A549 (cell line): ENCODE measurements at regions not wholly inside any gene's neighbourhood (a gene's known extent, or its start where the extent isn't known, plus 50 kb on each side); places are given as distances from the start of the nearest gene placed in this dataset.

Source experiments
- ATAC-seq, 2 experiments: fragments of 200-7000 bp in 1 of 2; fragments of >200 bp in 1 of 2; cut with Nextera tagmentation in 1 of 2; cut with Tn5 transposase in 1 of 2; 3 replicates each; pipeline versions ENCODE4 v1.8.0 to v1.9.1; 2018 to 2020; ENCODE audit warnings: mild to moderate bottlenecking in 1 of 2, moderate library complexity in 1 of 2
- CTCF ChIA-PET: fragments of 300-600 bp; sonication (Branson Sonifier 250); formaldehyde crosslinking; extraction: SDS; loops from one replicate; lab custom pipeline; 2021; ENCODE audit warnings: antibody characterized with exemption, inconsistent platforms; lab: Yijun Ruan, JAX
- POLR2A ChIA-PET: fragments of 350-600 bp; formaldehyde crosslinking; extraction: SDS; loops from one replicate; lab custom pipeline; 2021; ENCODE audit warnings: antibody characterized with exemption, inconsistent platforms; lab: Yijun Ruan, JAX
- DNase-seq, 2 experiments: peaks; one replicate each; pipeline versions ENCODE4 v3.0.0 to v3.0.0-alpha.2; 2011 to 2016; ENCODE audit warnings: low read depth in 1 of 2, low spot score in 1 of 2
- FAIRE-seq: peaks from 2 replicates; lab custom pipeline; 2011; peaks lifted over from hg19 to GRCh38; lab: Jason Lieb, UNC
- H3K27ac ChIP-seq, 2 experiments: fragments of >200 bp; sonication (Bioruptor Twin); formaldehyde crosslinking; 3 replicates each; pipeline ENCODE4 v1.5.1; 2016 to 2017
- H3K4me1 ChIP-seq: fragments of >200 bp; sonication (Bioruptor Twin); formaldehyde crosslinking; 3 replicates; pipeline ENCODE4 v1.6.1; 2016
- H3K4me2 ChIP-seq: fragments of >200 bp; sonication (Bioruptor Twin); formaldehyde crosslinking; 3 replicates; pipeline ENCODE4 v1.6.1; 2016
- H3K4me3 ChIP-seq: fragments of >200 bp; sonication (Bioruptor Twin); formaldehyde crosslinking; 3 replicates; pipeline ENCODE4 v1.5.1; 2016
- H3K9me3 ChIP-seq: fragments of >200 bp; sonication (Bioruptor Twin); formaldehyde crosslinking; 3 replicates; pipeline ENCODE4 v1.6.1; 2016
- CBX2 ChIP-seq: fragments of 200-600 bp; sonication (generic); IDR thresholded peaks from 2 replicates; pipeline ENCODE4 v1.6.1; 2016; ENCODE audit warnings: low read depth, mild to moderate bottlenecking, borderline replicate concordance
- CBX8 ChIP-seq: fragments of 200-600 bp; sonication (generic); IDR thresholded peaks from 2 replicates; pipeline ENCODE4 v1.6.1; 2016
- CHD4 ChIP-seq: fragments of 200-600 bp; sonication (generic); IDR thresholded peaks from 2 replicates; pipeline ENCODE4 v1.6.1; 2016; ENCODE audit warnings: antibody characterized with exemption, mild to moderate bottlenecking, borderline replicate concordance
- FOXS1 ChIP-seq: fragments of 250-450 bp; sonication (Bioruptor Pico); IDR thresholded peaks from 2 replicates; pipeline ENCODE4 v1.5.0; 2020; ENCODE audit warnings: mild to moderate bottlenecking, moderate library complexity
- GATA3 ChIP-seq: IDR thresholded peaks from 2 replicates; pipeline ENCODE4 v1.6.1; 2012; ENCODE audit warnings: borderline replicate concordance
- HDAC2 ChIP-seq: fragments of 200-600 bp; sonication (generic); IDR thresholded peaks from 2 replicates; pipeline ENCODE4 v1.6.1; 2016
- HEYL ChIP-seq: fragments of 250-450 bp; sonication (Bioruptor Pico); IDR thresholded peaks from 2 replicates; pipeline ENCODE4 v1.8.0; 2021; ENCODE audit warnings: mild to moderate bottlenecking, moderate library complexity
- HOXB13 ChIP-seq: fragments of 250-450 bp; sonication (Bioruptor Pico); IDR thresholded peaks from 2 replicates; pipeline ENCODE4 v1.5.0; 2020; ENCODE audit warnings: low read depth, mild to moderate bottlenecking, moderate library complexity
- JUN ChIP-seq, 2 experiments: fragments of >200 bp; sonication (Bioruptor Twin); formaldehyde crosslinking; IDR thresholded peaks; 2 replicates in 1 of 2; 3 replicates in 1 of 2; pipeline ENCODE4 v1.6.1; 2016 to 2017
- JUNB ChIP-seq: fragments of >200 bp; sonication (Bioruptor Twin); formaldehyde crosslinking; IDR thresholded peaks from 2 replicates; pipeline ENCODE4 v1.6.1; 2016
- KDM5A ChIP-seq: fragments of 200-600 bp; sonication (generic); IDR thresholded peaks from 2 replicates; pipeline ENCODE4 v1.6.1; 2016; ENCODE audit warnings: antibody characterized with exemption, mild to moderate bottlenecking
- MYC ChIP-seq: IDR thresholded peaks from 2 replicates; pipeline ENCODE4 v1.6.1; 2012; ENCODE audit warnings: mild to moderate bottlenecking, inconsistent platforms, low read length, improper control_type of control experiment, borderline replicate concordance
- NFE2L2 ChIP-seq: fragments of 150-350 bp; conservative IDR thresholded peaks from 2 replicates; pipeline ENCODE4 v1.6.1; 2014; ENCODE audit warnings: low read length
- PHF8 ChIP-seq: fragments of 200-600 bp; sonication (generic); IDR thresholded peaks from 2 replicates; pipeline ENCODE4 v1.6.1; 2016; ENCODE audit warnings: low read depth, mild to moderate bottlenecking, antibody characterized with exemption, moderate library complexity, borderline replicate concordance
- POLR2A ChIP-seq: IDR thresholded peaks from 2 replicates; pipeline ENCODE4 v1.6.1; 2012; ENCODE audit warnings: mild to moderate bottlenecking, low read length
- POLR2AphosphoS2 ChIP-seq: conservative IDR thresholded peaks from 2 replicates; pipeline ENCODE4 v1.6.1; 2012; ENCODE audit warnings: low read length, improper control_type of control experiment, inconsistent platforms
- RAD21 ChIP-seq, 2 experiments: fragments of >200 bp in 1 of 2; sonication (Bioruptor Twin) in 1 of 2; formaldehyde crosslinking in 1 of 2; IDR thresholded peaks in 1 of 2; conservative IDR thresholded peaks in 1 of 2; 2 replicates in 1 of 2; 3 replicates in 1 of 2; pipeline ENCODE4 v1.6.1; 2012 to 2018; ENCODE audit warnings: inconsistent platforms in 1 of 2
- SMC3 ChIP-seq: fragments of >200 bp; sonication (Bioruptor Twin); formaldehyde crosslinking; IDR thresholded peaks from 3 replicates; pipeline ENCODE4 v1.6.1; 2018; ENCODE audit warnings: inconsistent platforms
- TP53 ChIP-seq: fragments of 250-450 bp; sonication (Bioruptor Pico); IDR thresholded peaks from 2 replicates; pipeline ENCODE4 v1.5.0; 2021; ENCODE audit warnings: mild to moderate bottlenecking, moderate library complexity
- ZNF302 ChIP-seq: fragments of 250-450 bp; sonication (Bioruptor Pico); IDR thresholded peaks from 2 replicates; pipeline ENCODE4 v1.9.0; 2021; ENCODE audit warnings: inconsistent platforms, mild to moderate bottlenecking, moderate library complexity
- WGBS: methylation state at CpG from one replicate; pipeline ENCODE4 v1.1.6; 2017; ENCODE audit errors: missing lambda C conversion rate; 5-methylcytosine and 5-hydroxymethylcytosine counted together
- TF ChIP-seq, protein P1 (sequence below): fragments of >200 bp; sonication (Bioruptor Twin); formaldehyde crosslinking; IDR thresholded peaks from 3 replicates; pipeline ENCODE4 v1.6.1; 2016
- TF ChIP-seq, protein P2 (sequence below): fragments of 250-450 bp; sonication (Bioruptor Pico); IDR thresholded peaks from 2 replicates; pipeline ENCODE4 v1.5.0; 2020; ENCODE audit warnings: low read depth, mild to moderate bottlenecking, moderate library complexity
- TF ChIP-seq, protein P3 (sequence below): fragments of 150-350 bp; IDR thresholded peaks from 2 replicates; pipeline ENCODE4 v1.6.1; 2014; ENCODE audit warnings: low read depth, mild to moderate bottlenecking, low read length

DNA sequence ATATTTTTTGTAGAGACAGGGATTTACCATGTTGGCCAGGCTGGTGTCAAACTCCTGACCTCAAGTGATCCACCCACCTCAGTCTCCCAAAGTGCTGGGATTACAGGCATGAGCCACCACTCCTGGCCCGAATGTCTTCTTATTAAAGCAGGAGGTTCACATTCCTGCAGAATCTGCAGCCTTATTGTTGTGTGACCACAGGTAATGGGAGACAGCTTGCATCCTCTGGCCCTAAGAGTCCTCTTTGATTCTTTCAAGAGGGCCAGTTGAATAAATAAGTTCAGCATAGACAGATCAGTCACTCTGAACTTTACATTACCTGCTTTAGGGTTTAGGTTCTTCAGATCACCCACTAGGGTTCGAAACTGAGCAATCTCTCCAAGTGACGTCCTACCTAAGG lies 172.9 kb upstream of the TOPAZ1 start:
- H3K4me2 ChIP-seq, result no peak overlapping the region
- FAIRE-seq (no peak), DNase-seq (no peak)
- H3K9me3 ChIP-seq, result no peaks in the 10 kb centered on the region
- H3K4me3 ChIP-seq, result no peak overlapping the region
- H3K27ac ChIP-seq, result no peak overlapping the region
- WGBS, result 95% methylated on average over 3 of the region's 3 CpGs
- CTCF ChIA-PET, result no interaction called here
- no peak for TF ChIP-seq HDAC2
- no peak for TF ChIP-seq TP53 (CRISPR knock-in tag)
- TF ChIP-seq, protein P1, sequence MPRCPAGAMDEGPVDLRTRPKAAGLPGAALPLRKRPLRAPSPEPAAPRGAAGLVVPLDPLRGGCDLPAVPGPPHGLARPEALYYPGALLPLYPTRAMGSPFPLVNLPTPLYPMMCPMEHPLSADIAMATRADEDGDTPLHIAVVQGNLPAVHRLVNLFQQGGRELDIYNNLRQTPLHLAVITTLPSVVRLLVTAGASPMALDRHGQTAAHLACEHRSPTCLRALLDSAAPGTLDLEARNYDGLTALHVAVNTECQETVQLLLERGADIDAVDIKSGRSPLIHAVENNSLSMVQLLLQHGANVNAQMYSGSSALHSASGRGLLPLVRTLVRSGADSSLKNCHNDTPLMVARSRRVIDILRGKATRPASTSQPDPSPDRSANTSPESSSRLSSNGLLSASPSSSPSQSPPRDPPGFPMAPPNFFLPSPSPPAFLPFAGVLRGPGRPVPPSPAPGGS, result no peak
- TF ChIP-seq, protein P2, sequence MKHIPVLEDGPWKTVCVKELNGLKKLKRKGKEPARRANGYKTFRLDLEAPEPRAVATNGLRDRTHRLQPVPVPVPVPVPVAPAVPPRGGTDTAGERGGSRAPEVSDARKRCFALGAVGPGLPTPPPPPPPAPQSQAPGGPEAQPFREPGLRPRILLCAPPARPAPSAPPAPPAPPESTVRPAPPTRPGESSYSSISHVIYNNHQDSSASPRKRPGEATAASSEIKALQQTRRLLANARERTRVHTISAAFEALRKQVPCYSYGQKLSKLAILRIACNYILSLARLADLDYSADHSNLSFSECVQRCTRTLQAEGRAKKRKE, result no peak
- TF ChIP-seq MYC, result no peak
- no peak for TF ChIP-seq CHD4
- TF ChIP-seq SMC3, result no peak
- no peak for TF ChIP-seq JUNB
- no peak for TF ChIP-seq ZNF302
- TF ChIP-seq RAD21 (conservative IDR thresholded peaks at IDR 0.05 in 1 of 2, IDR thresholded peaks at IDR 0.05 in 1 of 2), result no peak
- no peak for TF ChIP-seq CBX2
- TF ChIP-seq CBX8, result no peak
- TF ChIP-seq HOXB13 (CRISPR knock-in tag), result no peak
- TF ChIP-seq JUN (IDR thresholded peaks at IDR 0.05), result no peak
- TF ChIP-seq FOXS1 (CRISPR knock-in tag), result no peak
- no peak for TF ChIP-seq GATA3
- no peak for TF ChIP-seq NFE2L2
- TF ChIP-seq POLR2AphosphoS2, result no peak
- no peak for TF ChIP-seq PHF8
- TF ChIP-seq, all 56 proteins: peak for 0
- POLR2A ChIA-PET, result no interaction called here
- H3K4me1 ChIP-seq, result peaks cover 42% of the 10 kb centered on the region
- no peak for ATAC-seq

DNA sequence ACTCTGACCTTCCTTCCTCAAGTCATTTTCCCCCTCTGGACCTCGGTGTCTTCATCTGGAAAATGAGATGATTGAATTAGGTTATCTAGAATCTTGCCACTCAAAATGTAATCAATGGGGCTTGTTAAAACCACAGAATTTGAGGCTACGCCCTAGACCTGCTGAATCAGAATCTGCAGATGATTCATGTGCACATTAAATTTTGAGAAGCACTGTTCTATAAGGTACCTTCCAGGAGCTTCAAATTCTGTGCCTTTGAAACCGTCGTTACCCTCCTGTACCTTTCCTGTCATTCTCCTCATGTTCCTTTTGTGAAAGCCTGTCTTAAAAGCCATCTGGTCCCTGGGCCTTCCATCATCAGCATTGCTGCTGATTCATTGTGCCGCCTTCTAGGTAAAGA lies 172.4 kb upstream of the TOPAZ1 start:
- peaks cover 42% of the 10 kb centered on the region for H3K4me1 ChIP-seq
- no peak overlapping the region for H3K27ac ChIP-seq
- H3K4me3 ChIP-seq, result no peak overlapping the region
- H3K9me3 ChIP-seq, result no peaks in the 10 kb centered on the region
- CTCF ChIA-PET, result no interaction called here
- 70% methylated on average over 5 of the region's 5 CpGs for WGBS
- DNase-seq (no peak), FAIRE-seq (no peak)
- H3K4me2 ChIP-seq, result no peak overlapping the region
- TF ChIP-seq KDM5A (no peak), RAD21 (conservative IDR thresholded peaks at IDR 0.05 in 1 of 2, IDR thresholded peaks at IDR 0.05 in 1 of 2) (no peak), HEYL (CRISPR knock-in tag) (no peak), JUN (IDR thresholded peaks at IDR 0.05) (no peak)
- TF ChIP-seq, protein P3, sequence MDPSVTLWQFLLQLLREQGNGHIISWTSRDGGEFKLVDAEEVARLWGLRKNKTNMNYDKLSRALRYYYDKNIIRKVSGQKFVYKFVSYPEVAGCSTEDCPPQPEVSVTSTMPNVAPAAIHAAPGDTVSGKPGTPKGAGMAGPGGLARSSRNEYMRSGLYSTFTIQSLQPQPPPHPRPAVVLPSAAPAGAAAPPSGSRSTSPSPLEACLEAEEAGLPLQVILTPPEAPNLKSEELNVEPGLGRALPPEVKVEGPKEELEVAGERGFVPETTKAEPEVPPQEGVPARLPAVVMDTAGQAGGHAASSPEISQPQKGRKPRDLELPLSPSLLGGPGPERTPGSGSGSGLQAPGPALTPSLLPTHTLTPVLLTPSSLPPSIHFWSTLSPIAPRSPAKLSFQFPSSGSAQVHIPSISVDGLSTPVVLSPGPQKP, result no peak
- TF ChIP-seq, all 56 proteins: peak for 0
- ATAC-seq, result no peak
- POLR2A ChIA-PET, result no interaction called here

DNA sequence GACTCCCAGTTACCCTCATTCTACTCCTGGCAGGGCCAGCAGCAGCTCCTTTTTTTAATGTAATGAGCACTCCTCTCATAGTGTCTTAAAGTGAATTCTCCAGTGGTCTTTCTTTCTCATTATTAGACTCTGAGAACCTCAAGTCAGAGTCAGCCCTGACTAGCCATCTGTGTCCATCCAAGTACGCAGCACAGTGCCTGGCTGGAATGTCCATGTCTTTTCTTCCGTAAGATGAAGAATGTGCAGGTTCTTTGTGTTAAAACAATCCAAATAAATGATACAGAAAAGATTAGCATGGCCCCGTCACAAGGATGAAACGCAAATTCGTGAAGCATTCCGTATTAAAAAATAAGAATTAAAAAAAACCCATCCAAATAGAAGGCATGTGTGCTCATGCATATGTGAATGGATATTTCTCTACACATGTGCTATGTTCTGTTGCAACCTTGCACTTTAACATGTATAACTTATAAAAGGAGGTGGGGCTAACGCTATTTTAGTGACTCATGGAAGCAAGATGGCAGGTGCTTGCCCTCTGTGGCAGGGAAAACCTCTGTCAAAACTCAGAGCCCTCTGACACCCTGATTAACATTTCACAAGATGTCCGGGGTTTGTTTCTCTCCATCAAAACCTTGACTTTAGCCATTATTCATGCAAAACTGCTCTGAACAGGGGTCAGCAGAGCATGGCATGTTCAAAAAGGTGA lies 170.7 kb upstream of the TOPAZ1 start:
- TF ChIP-seq, protein P2, result no peak
- TF ChIP-seq POLR2A (no peak), POLR2AphosphoS2 (no peak), FOXS1 (CRISPR knock-in tag) (no peak)
- Histone ChIP-seq H3K4me3 (no peak overlapping the region), H3K9me3 (no peaks in the 10 kb centered on the region), H3K4me2 (no peak overlapping the region), H3K27ac (no peak overlapping the region), H3K4me1 (peaks cover 41% of the 10 kb centered on the region)
- FAIRE-seq (no peak), ATAC-seq (no peak), DNase-seq (no peak)
- 93% methylated on average over 8 of the region's 8 CpGs for WGBS
- ChIA-PET CTCF (no interaction called here), POLR2A (no interaction called here)
